ENCODE measurements at regions not wholly inside any gene's neighbourhood (a gene's known extent, or its start where the extent isn't known, plus 50 kb on each side); places are given as distances from the start of the nearest gene placed in this dataset.

DNA sequence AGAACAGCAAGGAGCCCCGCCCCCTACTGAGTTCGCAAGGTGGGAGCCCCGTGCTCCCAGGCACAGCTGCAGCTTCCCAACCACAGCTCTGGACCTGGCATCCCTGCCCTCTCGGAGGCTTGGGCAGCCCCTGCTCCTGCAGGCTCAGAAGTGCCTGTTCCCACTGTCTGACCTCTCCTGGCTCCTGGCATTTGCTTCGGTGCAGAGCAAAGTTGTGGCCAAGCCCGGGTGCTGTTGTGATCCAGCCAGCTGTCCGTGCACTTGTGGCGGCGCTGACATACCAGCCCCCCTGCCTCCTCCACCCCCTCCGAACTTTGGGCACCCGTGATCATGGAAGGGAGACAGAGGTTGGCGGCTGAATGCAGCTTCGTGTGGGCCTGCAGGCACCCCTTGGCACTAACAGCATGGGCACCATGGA lies 1386.8 kb downstream of the PCDH9 start:
- TF ChIP-seq TARDBP (IDR thresholded peaks at IDR 0.05), result no peak
- no peak for TF ChIP-seq SUZ12 (IDR thresholded peaks at IDR 0.05)
- no peak for TF ChIP-seq FOXM1 (IDR thresholded peaks at IDR 0.05; ENCODE audit: borderline replicate concordance)
- no peak for TF ChIP-seq FOXK2 (IDR thresholded peaks at IDR 0.05)
- no peak for TF ChIP-seq SP1 (IDR thresholded peaks at IDR 0.05)

All from HEK293T (cell line).